Glomerular visceral epithelial cell (primary cell): ENCODE measurements at regions not wholly inside any gene's neighbourhood (a gene's known extent, or its start where the extent isn't known, plus 50 kb on each side); places are given as distances from the start of the nearest gene placed in this dataset.

Experiments
- DNase-seq: peaks from one replicate; pipeline ENCODE4 v3.0.0-alpha.2; 2016; ENCODE audit errors: extremely low spot score

DNA sequence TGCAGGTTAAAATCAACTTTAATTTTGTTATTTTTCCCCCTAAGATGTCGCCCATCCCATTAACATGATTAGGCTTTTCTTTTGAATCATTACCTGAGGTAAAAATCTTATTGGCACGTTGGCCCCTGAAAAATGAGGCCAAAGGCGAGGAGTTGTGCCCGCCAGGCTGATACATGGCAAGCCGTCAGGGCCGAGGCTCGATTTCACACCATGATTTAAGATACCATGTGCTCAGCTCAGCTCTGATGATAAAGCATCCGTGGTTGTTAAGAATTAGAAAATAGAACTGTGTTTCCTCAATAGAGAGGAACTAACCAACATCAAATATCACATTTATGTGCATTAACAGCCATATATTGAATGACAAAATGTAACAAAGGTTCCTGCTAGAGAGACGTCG is 972.9 kb upstream of the SOX9 start:
- no peak for DNase-seq

DNA sequence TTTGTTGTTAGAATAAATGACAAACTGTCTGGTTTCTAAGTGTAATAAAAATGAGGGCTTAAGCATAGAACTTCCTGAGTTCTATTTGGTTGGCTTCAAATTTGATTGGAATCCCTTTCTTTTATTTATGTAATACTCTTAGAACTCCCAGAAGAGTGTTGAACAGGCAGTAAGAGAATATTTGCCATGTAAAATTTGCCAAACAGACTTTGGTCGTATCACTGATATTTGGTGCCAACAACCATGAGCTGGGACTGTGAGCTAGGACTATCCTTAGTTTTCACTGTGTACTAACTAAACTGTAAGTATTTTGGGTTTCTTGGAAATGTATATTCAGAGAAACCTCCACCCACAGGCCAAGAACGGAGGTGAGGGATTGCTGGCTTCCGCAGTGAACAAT is 971.2 kb upstream of the SOX9 start:
- DNase-seq, result no peak

GRCh38 chr17:71157297-71157696 is 963.5 kb upstream of the SOX9 start:
- DNase-seq, result no peak

DNA sequence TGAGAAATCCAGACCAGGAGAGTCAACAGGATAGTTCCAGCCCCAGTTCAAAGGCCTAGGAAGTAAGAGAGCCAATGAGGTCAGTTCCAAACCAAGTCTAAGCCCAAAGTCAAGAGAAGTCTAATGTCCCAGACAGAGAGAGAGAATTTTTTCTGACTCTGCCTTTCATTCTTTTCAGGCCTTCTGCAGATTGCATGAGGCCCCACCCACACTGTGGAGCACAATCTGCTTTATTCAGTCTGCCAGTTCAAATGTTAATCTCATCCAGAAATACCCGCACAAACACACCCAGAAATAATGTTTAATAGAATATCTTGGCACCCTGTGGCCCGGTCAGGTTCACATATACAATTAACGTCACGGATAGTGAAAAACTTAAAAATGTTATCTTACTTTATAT is 962.4 kb upstream of the SOX9 start:
- DNase-seq, result no peak

GRCh38 chr17:71163121-71163812 is 957.6 kb upstream of the SOX9 start:
- DNase-seq, result no peak

DNA sequence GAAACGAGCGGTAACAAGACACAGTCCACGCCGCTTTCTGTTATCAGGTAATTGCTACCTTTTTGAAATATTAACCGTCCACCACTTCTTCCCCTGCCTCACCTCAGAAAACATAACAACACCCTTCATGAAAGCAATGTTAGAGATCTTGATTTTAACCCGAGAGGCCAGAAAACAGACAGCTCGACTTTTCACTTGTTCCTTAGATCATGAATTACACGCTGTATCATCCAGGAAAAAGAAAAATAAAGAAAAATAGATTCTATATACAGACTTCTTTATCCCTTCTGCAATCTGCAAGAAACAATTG is 957.1 kb upstream of the SOX9 start:
- no peak for DNase-seq

DNA sequence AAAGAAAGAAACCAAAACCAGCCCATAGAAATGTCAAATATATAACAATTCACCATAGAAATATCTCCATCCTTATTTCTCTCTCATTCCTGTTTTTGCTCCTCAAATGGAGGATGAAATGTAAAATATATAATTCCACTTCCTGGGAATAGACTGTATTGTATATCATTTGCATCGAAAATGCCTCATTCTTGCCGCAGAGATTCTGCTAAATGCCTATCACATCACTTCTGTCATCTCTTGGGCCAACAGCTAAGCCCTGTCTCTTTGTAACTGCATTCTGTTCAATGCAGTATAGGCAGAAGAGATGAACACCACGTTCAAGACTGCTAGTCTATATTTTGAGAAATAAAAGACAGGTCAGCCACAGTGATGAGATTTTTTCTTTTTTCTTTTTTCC is 956.3 kb upstream of the SOX9 start:
- DNase-seq, result no peak

DNA sequence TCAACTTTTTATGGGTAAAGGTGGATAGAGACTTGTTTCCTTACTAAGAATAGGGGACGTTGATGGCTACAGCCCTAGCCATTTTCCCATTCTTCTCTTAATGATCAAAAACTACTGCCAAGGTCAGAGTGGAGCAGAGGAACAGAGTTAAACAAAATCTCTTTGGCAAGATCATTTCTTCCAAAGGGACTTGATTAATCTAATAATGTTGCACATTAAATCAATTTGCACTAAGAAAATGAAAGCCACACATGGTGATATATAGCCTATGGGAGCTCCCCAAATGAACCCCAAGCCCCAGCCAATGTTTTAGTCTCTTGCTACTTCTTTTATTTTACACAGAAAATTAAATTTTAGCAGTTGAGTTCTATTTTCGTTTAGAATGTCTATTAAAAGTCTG is 954.5 kb upstream of the SOX9 start:
- no peak for DNase-seq

DNA sequence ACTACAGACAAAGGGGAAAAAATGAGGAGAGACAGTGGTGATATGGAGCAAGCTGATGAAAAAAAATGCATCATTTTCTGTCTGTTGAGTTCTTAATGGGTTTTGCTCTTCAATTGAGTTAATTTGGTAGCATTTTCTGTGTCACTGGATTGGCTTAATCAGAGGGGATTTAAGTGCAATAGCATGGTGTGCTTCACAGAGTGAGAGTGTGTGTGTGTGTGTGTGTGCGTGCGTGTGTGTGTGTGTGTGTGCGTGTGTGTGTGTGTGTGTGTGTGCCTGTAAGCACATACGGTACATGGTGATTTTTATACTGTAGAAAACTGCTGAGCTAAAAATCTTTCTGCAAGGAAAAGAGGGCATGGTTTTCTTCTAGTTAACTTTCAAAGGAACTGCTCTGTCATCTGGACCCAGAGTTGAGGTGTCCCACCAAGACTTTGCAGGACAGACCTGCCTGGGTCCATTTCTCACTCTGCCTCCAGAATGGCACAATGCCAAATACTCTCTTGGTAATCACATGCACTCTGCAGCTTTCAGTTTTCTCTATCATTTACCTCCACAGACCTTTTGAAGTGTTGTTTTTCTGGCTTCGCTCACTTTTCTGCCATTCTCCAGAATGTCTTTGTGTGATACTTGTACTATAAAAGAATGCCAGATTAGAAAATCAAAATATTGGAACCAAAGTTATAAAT is 952.6 kb upstream of the SOX9 start:
- no peak for DNase-seq

GRCh38 chr17:71170070-71170469 is 950.8 kb upstream of the SOX9 start:
- no peak for DNase-seq

DNA sequence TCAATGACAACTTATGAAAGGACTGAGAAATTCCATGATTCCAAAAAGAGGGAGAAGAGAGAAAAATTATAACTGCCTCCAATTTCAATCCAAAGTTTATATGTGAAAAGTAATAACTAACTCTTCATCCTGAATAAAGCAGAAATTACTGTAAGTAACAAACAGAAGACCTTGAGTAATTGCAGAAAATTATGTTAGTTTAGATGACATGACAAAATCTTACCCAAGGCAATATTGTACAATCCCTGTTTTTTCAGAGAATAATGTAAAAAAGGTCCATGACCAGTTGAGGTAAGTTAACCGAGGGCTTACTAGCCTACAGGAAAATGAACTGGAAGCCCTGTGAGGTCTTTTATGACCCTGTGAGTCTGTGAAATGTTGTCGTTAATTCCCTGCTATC is 949.5 kb upstream of the SOX9 start:
- DNase-seq, result no peak

- no peak for DNase-seq
Measured at GRCh38 chr17:71173991-71174390, 946.8 kb upstream of the SOX9 start.

DNA sequence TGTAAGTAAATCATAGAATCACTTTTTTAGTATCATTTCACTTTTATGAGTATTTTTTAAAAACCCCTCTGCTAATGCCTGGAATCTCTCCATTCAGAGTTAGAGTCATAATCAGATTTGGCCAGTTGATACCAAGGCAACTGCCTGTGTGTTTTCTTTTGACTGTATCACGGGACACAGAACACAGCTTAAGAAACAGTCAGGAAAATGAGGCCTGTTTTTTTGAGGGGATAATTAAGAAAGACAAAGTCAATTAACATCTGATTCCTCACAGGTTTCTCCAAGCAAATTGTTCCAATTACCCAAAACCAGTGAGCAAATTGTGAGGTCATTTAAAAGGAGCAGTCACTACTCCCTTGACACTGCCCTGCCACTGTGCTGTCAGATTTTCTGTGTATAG is 944.5 kb upstream of the SOX9 start:
- no peak for DNase-seq

- no peak for DNase-seq
Measured at GRCh38 chr17:71176928-71177443, 943.8 kb upstream of the SOX9 start.

DNA sequence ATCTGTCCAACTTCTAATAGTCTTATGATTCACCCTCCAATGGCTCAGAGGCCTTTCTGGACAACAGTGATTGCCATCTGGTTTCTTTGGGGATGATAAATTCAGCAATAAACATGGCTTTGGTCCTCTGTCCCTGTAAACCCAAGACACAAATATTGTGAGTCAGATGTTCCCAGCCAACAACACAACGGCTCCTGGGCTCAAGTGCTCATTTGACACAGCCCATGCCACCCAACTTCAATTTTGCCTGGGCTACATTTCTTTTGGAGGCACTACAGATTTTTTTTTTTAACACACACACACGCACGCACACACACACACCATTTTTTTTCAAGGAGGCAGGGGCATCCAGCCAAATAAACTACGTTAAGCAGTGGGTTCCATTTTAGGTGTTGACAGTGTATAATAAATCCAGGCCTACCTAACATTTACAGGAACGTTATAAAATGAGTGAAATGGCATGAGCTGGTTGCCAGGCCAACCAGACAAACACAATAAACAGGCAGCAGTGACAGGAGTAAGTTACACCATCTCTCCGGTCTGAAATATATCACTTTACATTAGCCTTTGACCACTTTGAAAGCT is 939.9 kb upstream of the SOX9 start:
- peak; percentile 36 for DNase-seq

DNA sequence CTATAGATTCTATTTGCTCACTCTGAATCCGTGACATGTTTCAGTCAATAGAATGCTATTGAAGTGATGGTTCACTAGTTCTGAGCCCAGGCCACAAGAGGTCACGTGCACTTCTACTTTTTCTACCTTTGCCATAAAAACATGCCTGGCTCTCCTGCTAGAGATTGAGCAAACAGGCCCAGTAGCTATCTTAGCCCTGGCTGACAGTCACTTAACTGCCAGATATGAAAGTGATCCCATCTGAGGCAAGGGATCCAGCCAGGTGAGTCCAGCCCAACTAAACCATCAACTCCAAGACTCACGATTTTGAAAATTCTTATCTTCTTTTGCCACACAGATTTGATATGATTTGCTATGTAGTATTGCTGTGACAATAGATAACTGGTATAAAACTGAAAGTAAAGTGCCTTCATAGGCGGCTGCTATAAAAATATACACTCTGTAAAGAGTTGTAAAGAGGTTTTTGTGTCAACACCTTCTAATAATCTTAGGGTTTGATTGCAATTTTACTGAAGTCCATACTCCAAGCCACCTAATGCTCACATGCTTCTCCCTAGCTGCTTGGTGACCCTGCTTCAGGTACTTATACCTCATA is 937.7 kb upstream of the SOX9 start:
- DNase-seq, result no peak

DNA sequence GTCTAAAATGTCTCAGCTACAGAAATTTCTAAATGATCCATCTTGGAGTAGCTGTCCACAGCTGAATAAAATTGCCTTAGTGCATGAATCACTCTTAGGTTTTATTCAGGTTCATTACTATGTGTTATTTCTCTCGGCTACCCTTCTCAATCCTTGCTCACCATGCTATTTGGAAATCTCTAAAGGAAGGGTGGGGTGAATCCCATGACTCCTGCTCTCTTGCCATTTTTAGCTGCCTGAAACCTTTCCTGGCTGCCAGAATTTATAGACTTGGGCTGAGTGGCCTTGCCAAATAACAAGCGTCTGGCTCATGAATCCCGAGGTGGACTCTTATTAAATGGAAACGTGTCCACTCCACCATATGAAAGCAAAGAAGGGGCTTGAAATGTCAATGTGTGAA is 936.1 kb upstream of the SOX9 start:
- no peak for DNase-seq

GRCh38 chr17:71187145-71187878 is 933.5 kb upstream of the SOX9 start:
- DNase-seq, result no peak

DNA sequence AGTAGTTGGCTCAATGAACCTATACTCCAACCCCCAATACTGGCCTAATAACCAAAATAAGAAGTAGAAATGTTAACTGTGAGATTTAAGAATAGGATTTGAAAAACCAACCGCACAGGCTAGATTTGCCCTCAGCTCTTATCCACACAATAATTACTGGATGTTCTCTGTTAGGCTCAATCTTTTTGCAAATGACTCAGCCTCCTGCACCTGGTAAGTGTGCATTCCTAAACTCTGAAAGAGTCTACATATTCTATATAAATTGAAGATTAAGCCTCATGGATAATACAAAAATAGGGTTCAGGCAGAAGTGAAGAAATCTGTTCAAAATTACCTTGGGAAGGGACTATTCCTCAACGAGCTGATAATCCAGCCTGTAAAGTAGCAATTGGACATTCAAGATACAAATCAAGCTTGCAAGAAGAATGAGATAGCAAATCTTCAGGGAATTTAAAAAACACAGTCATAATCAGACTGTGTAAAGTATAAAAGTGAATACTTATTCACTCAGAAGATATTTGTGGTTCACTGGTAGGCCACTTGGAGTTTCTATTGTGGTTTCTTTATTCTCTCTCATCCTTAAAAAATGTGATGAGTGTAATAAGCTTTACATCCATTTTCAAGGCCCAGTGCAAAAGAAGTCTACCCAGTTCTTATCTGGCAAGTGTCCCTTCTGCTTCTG is 931.9 kb upstream of the SOX9 start:
- DNase-seq, result peak; percentile 89

DNA sequence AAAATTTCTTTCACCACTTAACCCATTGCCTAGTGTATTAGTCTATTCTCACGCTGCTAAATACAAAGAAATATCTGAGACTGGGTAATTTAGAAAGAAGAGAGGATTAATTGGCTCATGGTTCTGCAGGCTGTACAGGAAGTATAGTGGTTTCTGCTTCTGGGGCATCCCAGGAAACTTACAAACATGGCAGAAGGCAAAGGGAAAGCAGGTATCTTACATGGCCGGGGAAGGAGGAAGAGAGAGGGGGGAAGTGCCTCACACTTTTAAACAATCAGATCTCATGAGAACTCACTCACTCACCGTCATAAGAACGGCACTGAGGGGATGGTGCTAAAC is 931.4 kb upstream of the SOX9 start:
- no peak for DNase-seq

DNA sequence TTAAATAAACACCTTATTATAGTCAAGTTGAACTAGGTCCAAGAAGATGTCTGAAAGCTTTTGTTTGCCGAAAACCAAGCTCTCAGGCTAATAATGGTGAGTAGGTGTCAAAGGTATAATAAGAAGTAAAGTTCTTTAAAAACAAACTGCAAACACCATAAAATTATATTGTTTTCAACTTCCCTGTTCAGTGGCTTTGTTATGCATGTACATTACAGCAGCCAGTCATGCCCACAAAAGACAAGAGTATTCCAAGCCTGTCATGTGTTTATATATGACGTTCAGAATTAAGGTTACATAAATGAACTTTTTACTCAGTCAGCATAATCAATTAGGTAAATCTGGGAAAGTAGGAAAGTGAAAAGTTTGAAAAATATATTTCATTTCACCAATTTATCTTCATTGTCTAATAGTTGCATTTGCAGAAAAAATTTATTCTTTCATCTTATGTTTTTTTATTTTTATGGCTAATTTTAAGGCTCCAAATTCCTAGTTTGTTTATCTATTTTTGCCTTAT is 928.7 kb upstream of the SOX9 start:
- no peak for DNase-seq

DNA sequence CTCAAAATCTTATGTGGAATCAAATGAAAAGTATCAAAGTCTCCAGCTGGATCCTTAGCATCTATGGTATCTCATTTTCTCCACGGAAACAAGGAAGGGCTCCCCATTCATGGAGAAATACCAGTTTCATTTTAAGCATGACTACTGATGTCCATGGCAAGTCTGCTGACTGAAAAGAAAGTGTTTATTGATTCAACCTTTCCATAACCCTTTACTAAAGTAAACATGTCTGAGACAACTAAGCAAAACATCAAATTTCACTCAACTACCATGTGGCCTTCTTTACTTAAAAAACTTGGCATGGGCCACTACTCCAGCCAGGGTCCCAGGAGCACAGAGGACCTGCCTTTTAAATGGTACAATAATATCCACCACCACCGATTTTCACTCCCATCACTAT is 928.0 kb upstream of the SOX9 start:
- DNase-seq, result no peak
